HUES48 (cell line): ENCODE measurements at regions not wholly inside any gene's neighbourhood (a gene's known extent, or its start where the extent isn't known, plus 50 kb on each side); places are given as distances from the start of the nearest gene placed in this dataset.

Source experiments
- H3K27ac ChIP-seq: one replicate; pipeline ENCODE4 v1.7.0; 2013; ENCODE audit warnings: low read depth, low read length, inconsistent platforms
- H3K27me3 ChIP-seq: 2 replicates; pipeline ENCODE4 v1.6.1; 2013; ENCODE audit warnings: mild to moderate bottlenecking, low read length; ENCODE audit not compliant: control insufficient read depth, insufficient read depth
- H3K36me3 ChIP-seq: 2 replicates; pipeline ENCODE4 v1.6.1; 2013; ENCODE audit warnings: low read length; ENCODE audit not compliant: control insufficient read depth, insufficient read depth
- H3K4me1 ChIP-seq: 2 replicates; pipeline ENCODE4 v1.6.1; 2013; ENCODE audit warnings: mild to moderate bottlenecking, low read length; ENCODE audit not compliant: control insufficient read depth, insufficient read depth
- H3K4me3 ChIP-seq: 2 replicates; pipeline ENCODE4 v1.5.1; 2013; ENCODE audit warnings: mild to moderate bottlenecking, low read depth, low read length
- H3K9ac ChIP-seq: 2 replicates; pipeline ENCODE4 v1.6.1; 2013; ENCODE audit warnings: mild to moderate bottlenecking, low read depth, low read length, moderate library complexity
- H3K9me3 ChIP-seq: 2 replicates; pipeline ENCODE4 v1.6.1; 2013; ENCODE audit warnings: low read length; ENCODE audit not compliant: control insufficient read depth, insufficient read depth

- no peak overlapping the region for H3K27ac ChIP-seq
- no peaks in the 10 kb centered on the region for H3K9me3 ChIP-seq
Observed at GRCh38 chr21:28548291-28548690, 444.4 kb downstream of the LTN1 start.

GRCh38 chr21:28547766-28548165 is 444.9 kb downstream of the LTN1 start:
- no peak overlapping the region for H3K27ac ChIP-seq
- H3K4me1 ChIP-seq, result no peaks in the 10 kb centered on the region
- H3K9me3 ChIP-seq, result no peaks in the 10 kb centered on the region
- H3K9ac ChIP-seq, result no peak overlapping the region
- no peaks in the 10 kb centered on the region for H3K36me3 ChIP-seq
- H3K27me3 ChIP-seq, result no peaks in the 10 kb centered on the region
- H3K4me3 ChIP-seq, result no peak overlapping the region

More at GRCh38 chr21:28548291-28548690, 444.4 kb downstream of the LTN1 start:
- Histone ChIP-seq H3K9ac (no peak overlapping the region), H3K4me1 (no peaks in the 10 kb centered on the region), H3K27me3 (no peaks in the 10 kb centered on the region), H3K4me3 (no peak overlapping the region), H3K36me3 (no peaks in the 10 kb centered on the region)

GRCh38 chr21:28543975-28544374 is 448.7 kb downstream of the LTN1 start:
- Histone ChIP-seq H3K4me3 (no peak overlapping the region), H3K27ac (no peak overlapping the region), H3K36me3 (no peaks in the 10 kb centered on the region), H3K4me1 (0 out of 2 replicates have a peak, but pooled peaks cover 5% of the 10 kb centered on the region), H3K27me3 (no peaks in the 10 kb centered on the region), H3K9ac (no peak overlapping the region), H3K9me3 (no peaks in the 10 kb centered on the region)

GRCh38 chr21:28541371-28542112 is 451.1 kb downstream of the LTN1 start:
- Histone ChIP-seq H3K36me3 (no peaks in the 10 kb centered on the region), H3K27me3 (no peaks in the 10 kb centered on the region), H3K4me1 (0 out of 2 replicates have a peak, but pooled peaks cover 5% of the 10 kb centered on the region), H3K27ac (no peak overlapping the region), H3K9me3 (no peaks in the 10 kb centered on the region), H3K9ac (no peak overlapping the region), H3K4me3 (no peak overlapping the region)

- H3K4me3 ChIP-seq, result no peak overlapping the region
- no peaks in the 10 kb centered on the region for H3K27me3 ChIP-seq
- no peaks in the 10 kb centered on the region for H3K9me3 ChIP-seq
- no peaks in the 10 kb centered on the region for H3K36me3 ChIP-seq
- no peak overlapping the region for H3K27ac ChIP-seq
- H3K9ac ChIP-seq, result no peak overlapping the region
- 0 out of 2 replicates have a peak, but pooled peaks cover 5% of the 10 kb centered on the region for H3K4me1 ChIP-seq
Observed at GRCh38 chr21:28540514-28540913, 452.2 kb downstream of the LTN1 start.

- no peak overlapping the region for H3K4me3 ChIP-seq
- H3K9me3 ChIP-seq, result no peaks in the 10 kb centered on the region
- no peak overlapping the region for H3K9ac ChIP-seq
- H3K27me3 ChIP-seq, result no peaks in the 10 kb centered on the region
- no peak overlapping the region for H3K27ac ChIP-seq
- H3K4me1 ChIP-seq, result 0 out of 2 replicates have a peak, but pooled peaks cover 5% of the 10 kb centered on the region
- no peaks in the 10 kb centered on the region for H3K36me3 ChIP-seq
Observed at GRCh38 chr21:28539623-28539988, 453.1 kb downstream of the LTN1 start.

- H3K27ac ChIP-seq, result no peak overlapping the region
- no peak overlapping the region for H3K4me3 ChIP-seq
- H3K9me3 ChIP-seq, result no peaks in the 10 kb centered on the region
Observed at GRCh38 chr21:28538987-28539622, 453.6 kb downstream of the LTN1 start.

GRCh38 chr21:28537371-28538079 is 455.2 kb downstream of the LTN1 start:
- H3K27ac ChIP-seq, result no peak overlapping the region
- H3K9ac ChIP-seq, result no peak overlapping the region
- H3K27me3 ChIP-seq, result no peaks in the 10 kb centered on the region
- no peaks in the 10 kb centered on the region for H3K9me3 ChIP-seq
- H3K4me3 ChIP-seq, result no peak overlapping the region
- H3K4me1 ChIP-seq, result 0 out of 2 replicates have a peak, but pooled peaks cover 5% of the 10 kb centered on the region
- H3K36me3 ChIP-seq, result no peaks in the 10 kb centered on the region

More at GRCh38 chr21:28538987-28539622, 453.6 kb downstream of the LTN1 start:
- H3K36me3 ChIP-seq, result no peaks in the 10 kb centered on the region
- H3K9ac ChIP-seq, result no peak overlapping the region
- 0 out of 2 replicates have a peak, but pooled peaks cover 5% of the 10 kb centered on the region for H3K4me1 ChIP-seq
- H3K27me3 ChIP-seq, result no peaks in the 10 kb centered on the region

GRCh38 chr21:28532446-28532845 is 460.2 kb downstream of the LTN1 start:
- H3K9me3 ChIP-seq, result no peaks in the 10 kb centered on the region
- H3K9ac ChIP-seq, result no peak overlapping the region
- no peaks in the 10 kb centered on the region for H3K27me3 ChIP-seq
- no peak overlapping the region for H3K4me3 ChIP-seq
- no peaks in the 10 kb centered on the region for H3K4me1 ChIP-seq
- H3K36me3 ChIP-seq, result no peaks in the 10 kb centered on the region
- no peak overlapping the region for H3K27ac ChIP-seq

GRCh38 chr21:28523367-28523766 is 469.3 kb downstream of the LTN1 start:
- Histone ChIP-seq H3K9me3 (no peaks in the 10 kb centered on the region), H3K36me3 (no peaks in the 10 kb centered on the region), H3K4me3 (no peak overlapping the region), H3K9ac (no peak overlapping the region), H3K27ac (no peak overlapping the region), H3K27me3 (no peaks in the 10 kb centered on the region), H3K4me1 (peaks cover 6% of the 10 kb centered on the region)
